BJ (cell line): ENCODE measurements at regions not wholly inside any gene's neighbourhood (a gene's known extent, or its start where the extent isn't known, plus 50 kb on each side); places are given as distances from the start of the nearest gene placed in this dataset.

ENCODE experiments used
- CTCF ChIA-PET: fragments of 350-600 bp; formaldehyde crosslinking; extraction: SDS; loops from one replicate; lab custom pipeline; 2021; ENCODE audit warnings: antibody characterized with exemption, inconsistent platforms; lab: Yijun Ruan, JAX
- POLR2A ChIA-PET: fragments of 300-600 bp; sonication (Branson Sonifier 250); formaldehyde crosslinking; extraction: SDS; loops from one replicate; lab custom pipeline; 2021; ENCODE audit warnings: antibody characterized with exemption; lab: Charles Lee
- DNase-seq: peaks from one replicate; pipeline ENCODE4 v3.0.0-alpha.2; 2011; ENCODE audit warnings: low read depth
- H3K27me3 ChIP-seq: 2 replicates; pipeline ENCODE4 v1.6.0; 2011; ENCODE audit warnings: low read length; ENCODE audit not compliant: control insufficient read depth, insufficient read depth
- H3K36me3 ChIP-seq: 2 replicates; pipeline ENCODE4 v1.5.1; 2011; ENCODE audit warnings: low read length; ENCODE audit not compliant: control insufficient read depth, insufficient read depth
- H3K4me3 ChIP-seq: 2 replicates; pipeline ENCODE4 v1.5.1; 2011; ENCODE audit warnings: low read depth, mild to moderate bottlenecking, control low read depth, low read length
- TF ChIP-seq, protein P1 (sequence below): IDR thresholded peaks from 2 replicates; pipeline ENCODE4 v1.5.1; 2011; ENCODE audit warnings: low read depth, mild to moderate bottlenecking, control low read depth, inconsistent platforms, low read length, moderate library complexity; ENCODE audit not compliant: insufficient read depth

DNA sequence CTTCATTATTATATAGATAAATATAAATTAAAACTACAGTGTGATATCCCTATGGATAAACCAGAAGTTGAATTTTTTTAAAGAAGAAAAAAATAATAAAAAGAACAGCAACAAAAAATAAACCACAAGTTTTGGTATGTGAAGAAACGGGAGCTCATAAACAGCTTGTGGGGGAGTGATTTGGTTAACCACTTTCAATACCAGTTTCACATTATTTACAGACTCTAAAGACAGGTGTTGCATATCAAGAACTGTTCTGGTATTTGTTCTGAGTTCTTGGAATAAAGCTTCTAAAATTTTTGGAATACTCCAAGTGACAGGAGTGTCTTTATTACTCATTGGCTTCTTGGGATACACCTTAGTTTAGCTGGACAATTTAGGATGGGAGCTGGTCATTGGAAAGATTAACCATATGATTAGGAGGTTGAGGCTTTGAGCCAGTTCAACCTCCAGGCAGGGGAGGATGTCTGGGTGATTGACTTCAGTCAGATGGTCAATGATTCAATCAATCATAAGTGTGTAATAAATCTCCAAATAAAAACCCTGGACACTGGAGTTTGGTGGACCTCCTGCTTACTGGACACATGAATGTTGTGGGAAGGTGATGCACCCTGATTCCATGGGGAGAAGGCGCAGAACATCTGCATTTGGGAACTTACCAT is 2223.1 kb upstream of the C9orf72 start:
- Histone ChIP-seq H3K4me3 (no peak overlapping the region), H3K36me3 (no peaks in the 10 kb centered on the region), H3K27me3 (no peaks in the 10 kb centered on the region)
- TF ChIP-seq, protein P1, sequence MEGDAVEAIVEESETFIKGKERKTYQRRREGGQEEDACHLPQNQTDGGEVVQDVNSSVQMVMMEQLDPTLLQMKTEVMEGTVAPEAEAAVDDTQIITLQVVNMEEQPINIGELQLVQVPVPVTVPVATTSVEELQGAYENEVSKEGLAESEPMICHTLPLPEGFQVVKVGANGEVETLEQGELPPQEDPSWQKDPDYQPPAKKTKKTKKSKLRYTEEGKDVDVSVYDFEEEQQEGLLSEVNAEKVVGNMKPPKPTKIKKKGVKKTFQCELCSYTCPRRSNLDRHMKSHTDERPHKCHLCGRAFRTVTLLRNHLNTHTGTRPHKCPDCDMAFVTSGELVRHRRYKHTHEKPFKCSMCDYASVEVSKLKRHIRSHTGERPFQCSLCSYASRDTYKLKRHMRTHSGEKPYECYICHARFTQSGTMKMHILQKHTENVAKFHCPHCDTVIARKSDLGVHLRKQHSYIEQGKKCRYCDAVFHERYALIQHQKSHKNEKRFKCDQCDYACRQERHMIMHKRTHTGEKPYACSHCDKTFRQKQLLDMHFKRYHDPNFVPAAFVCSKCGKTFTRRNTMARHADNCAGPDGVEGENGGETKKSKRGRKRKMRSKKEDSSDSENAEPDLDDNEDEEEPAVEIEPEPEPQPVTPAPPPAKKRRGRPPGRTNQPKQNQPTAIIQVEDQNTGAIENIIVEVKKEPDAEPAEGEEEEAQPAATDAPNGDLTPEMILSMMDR = no peak
- POLR2A ChIA-PET = no interaction called here
- DNase-seq = no peak
- CTCF ChIA-PET = no interaction called here

DNA sequence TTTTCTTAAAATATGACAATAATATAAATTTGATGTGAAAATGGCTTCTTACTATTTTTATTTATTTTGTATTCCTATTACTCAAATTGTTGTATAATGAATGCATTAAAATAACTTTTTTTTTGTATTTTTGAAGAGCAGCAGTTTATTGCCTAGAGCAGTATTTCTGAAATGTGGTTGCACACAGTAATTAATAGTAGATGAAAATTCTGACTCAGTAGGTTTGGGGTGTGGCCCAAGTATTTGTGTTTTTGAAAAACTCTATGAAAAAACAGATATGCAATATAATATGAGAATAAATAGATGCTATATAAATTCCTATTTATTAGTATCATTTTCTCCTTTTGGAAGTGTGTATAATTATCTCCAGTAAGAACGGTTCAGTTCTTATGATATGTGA is 2225.3 kb upstream of the C9orf72 start:
- no peak overlapping the region for H3K4me3 ChIP-seq
- H3K27me3 ChIP-seq = no peaks in the 10 kb centered on the region
- no peaks in the 10 kb centered on the region for H3K36me3 ChIP-seq
- DNase-seq = no peak
- ChIA-PET POLR2A (no interaction called here), CTCF (no interaction called here)
- TF ChIP-seq, protein P1 = no peak

DNA sequence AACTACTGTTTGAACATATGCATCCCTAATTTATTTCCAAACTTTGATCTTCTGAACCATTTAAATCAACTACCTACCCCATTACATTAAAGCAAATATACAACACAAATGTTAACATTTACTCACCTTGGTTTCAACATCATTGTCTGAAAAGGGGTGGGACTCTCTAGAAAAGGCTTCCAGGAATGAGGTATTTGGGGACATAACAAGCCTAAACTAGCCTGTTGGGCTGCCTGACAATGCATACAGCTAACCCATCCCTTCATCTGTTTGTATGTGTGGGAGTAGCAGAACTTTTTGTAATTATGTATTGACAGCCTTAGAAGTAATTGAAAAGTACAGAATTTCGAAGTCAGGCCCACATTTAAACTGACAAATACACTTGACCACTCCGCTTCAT is 2225.9 kb upstream of the C9orf72 start:
- ChIA-PET CTCF (no interaction called here), POLR2A (no interaction called here)
- TF ChIP-seq, protein P1 = no peak
- H3K36me3 ChIP-seq = no peaks in the 10 kb centered on the region
- H3K4me3 ChIP-seq = no peak overlapping the region
- DNase-seq = no peak
- no peaks in the 10 kb centered on the region for H3K27me3 ChIP-seq

DNA sequence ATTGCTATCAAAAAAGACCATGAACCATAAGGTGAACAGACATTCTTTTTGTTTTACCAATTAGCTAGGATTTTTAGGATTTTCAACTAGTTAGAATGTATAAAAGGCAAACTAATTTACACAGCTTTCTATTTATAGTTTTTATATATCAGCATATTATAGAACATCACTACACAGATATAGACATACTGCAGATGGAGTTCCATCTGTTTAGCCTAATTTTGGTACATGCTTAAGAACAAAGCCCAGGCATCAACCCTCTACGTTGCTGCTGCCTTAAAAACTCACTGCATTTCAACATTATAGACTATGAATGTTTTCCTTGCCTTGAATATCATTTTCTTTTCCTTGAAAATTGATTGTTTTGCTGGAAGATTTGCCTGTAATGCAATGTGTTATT is 2227.5 kb upstream of the C9orf72 start:
- no peak for DNase-seq
- Histone ChIP-seq H3K4me3 (no peak overlapping the region), H3K36me3 (no peaks in the 10 kb centered on the region), H3K27me3 (no peaks in the 10 kb centered on the region)
- TF ChIP-seq, protein P1 = no peak
- POLR2A ChIA-PET = no interaction called here
- CTCF ChIA-PET = no interaction called here

DNA sequence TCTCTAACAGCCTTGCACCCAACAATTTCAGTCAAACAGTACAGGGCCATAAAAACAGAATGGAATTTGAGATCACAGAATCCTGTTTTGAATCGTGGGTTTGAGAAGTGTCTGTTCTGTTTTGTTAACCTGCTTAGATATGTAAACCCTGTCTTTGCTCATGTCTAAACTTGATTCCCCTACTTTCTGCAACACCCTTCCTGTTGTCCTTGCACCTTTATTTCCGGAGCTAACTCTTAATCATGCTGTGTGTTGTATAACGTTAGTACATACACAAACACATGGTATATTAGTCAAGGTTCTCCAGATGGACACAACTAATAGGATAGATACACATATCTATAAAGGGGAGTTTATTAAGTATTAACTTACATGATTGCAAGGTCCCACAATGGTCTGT is 2229.2 kb upstream of the C9orf72 start:
- DNase-seq = no peak
- ChIA-PET CTCF (no interaction called here), POLR2A (no interaction called here)
- no peaks in the 10 kb centered on the region for H3K27me3 ChIP-seq
- no peaks in the 10 kb centered on the region for H3K36me3 ChIP-seq
- TF ChIP-seq, protein P1 = no peak
- H3K4me3 ChIP-seq = no peak overlapping the region
